GM13976 (cell line): ENCODE measurements at regions not wholly inside any gene's neighbourhood (a gene's known extent, or its start where the extent isn't known, plus 50 kb on each side); places are given as distances from the start of the nearest gene placed in this dataset.
"Not testable (repeated sequence)": the region's sequence is repeated elsewhere in the genome, so short reads cannot be mapped to it uniquely, and the experiment has no call there.

Experiments used
- DNase-seq: peaks from one replicate; pipeline ENCODE4 v3.0.0; 2012; ENCODE audit warnings: low spot score
- in situ Hi-C: fragments of 300-500 bp; cut with MboI; formaldehyde crosslinking; loops from one replicate; pipeline ENCODE4 v1.12.0; 2022; ENCODE audit warnings: low sequenced_read_pairs, mixed read lengths, inconsistent platforms; ENCODE audit not compliant: unreplicated experiment
- TF ChIP-seq, protein P1 (sequence below): IDR thresholded peaks from 2 replicates; pipeline ENCODE4 v1.5.1; 2012; ENCODE audit warnings: borderline replicate concordance, mild to moderate bottlenecking; ENCODE audit not compliant: insufficient read depth; ENCODE audit errors: extremely low read depth, missing control alignments, control extremely low read depth

DNA sequence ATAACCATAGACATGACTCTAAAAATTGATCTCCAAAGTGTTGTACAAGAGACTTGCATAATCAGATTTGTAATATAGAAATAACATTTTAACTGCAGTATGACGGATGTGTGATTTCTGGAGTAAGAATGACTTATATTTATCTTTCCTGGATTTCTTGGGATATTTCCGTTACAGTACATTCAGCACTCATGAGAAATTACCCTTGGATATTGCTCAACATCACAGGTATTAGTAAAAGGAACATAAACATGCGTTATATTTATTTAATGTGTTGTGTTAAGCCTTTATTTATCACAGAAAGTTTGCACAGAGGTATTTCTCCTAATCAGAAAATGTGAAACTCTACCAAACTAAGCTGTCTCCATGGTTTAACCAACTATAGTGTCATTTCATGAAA lies 1823.9 kb upstream of the C9orf72 start:
- in situ Hi-C loops = no loop called here
- TF ChIP-seq, protein P1, sequence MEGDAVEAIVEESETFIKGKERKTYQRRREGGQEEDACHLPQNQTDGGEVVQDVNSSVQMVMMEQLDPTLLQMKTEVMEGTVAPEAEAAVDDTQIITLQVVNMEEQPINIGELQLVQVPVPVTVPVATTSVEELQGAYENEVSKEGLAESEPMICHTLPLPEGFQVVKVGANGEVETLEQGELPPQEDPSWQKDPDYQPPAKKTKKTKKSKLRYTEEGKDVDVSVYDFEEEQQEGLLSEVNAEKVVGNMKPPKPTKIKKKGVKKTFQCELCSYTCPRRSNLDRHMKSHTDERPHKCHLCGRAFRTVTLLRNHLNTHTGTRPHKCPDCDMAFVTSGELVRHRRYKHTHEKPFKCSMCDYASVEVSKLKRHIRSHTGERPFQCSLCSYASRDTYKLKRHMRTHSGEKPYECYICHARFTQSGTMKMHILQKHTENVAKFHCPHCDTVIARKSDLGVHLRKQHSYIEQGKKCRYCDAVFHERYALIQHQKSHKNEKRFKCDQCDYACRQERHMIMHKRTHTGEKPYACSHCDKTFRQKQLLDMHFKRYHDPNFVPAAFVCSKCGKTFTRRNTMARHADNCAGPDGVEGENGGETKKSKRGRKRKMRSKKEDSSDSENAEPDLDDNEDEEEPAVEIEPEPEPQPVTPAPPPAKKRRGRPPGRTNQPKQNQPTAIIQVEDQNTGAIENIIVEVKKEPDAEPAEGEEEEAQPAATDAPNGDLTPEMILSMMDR = no peak
- no peak for DNase-seq

- no peak for DNase-seq
- in situ Hi-C loops = no loop called here
- TF ChIP-seq, protein P1 = no peak
These were observed 1842.9 kb upstream of the C9orf72 start for GRCh38 chr9:29416204-29416603.

GRCh38 chr9:29422438-29422837 lies 1849.2 kb upstream of the C9orf72 start:
- TF ChIP-seq, protein P1 = no peak
- no peak for DNase-seq
- in situ Hi-C loops = no loop called here

DNA sequence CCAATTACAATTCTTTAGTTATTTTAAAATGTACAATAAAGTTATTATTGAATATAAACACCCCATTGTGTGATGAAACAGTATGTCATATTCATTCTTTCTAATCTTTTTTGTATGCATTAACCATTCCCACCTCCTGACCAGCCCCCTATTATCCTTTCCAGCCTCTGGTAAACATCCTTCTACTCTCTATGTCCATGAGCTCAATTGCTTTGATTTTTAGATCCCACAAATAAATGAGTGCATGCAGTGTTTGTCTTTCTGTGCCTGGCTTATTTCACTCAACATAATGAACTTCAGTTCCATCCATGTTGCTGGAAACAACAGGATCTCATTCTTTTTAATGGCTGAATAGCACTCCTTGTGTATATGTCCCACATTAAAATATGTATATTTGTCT lies 1858.9 kb upstream of the C9orf72 start:
- in situ Hi-C loops = no loop called here
- TF ChIP-seq, protein P1 = no peak
- no peak for DNase-seq

DNA sequence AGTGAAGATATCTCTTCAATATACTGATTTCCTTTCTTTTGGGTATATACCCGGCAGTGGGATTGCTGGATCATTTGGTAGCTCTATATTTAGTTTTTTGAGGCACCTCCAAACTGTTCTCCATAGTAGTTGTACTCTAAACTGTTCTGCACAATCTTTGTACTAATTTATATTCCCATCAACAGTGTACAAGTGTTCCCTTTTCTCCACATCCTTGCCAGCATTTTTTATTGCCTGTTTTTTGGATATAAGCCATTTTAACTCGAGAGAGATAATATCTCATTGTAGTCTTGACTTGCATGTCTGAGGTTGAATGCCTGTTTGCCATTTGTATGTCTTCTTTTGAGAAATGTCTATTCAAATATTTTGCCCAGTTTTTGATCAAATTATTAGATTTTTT lies 1859.4 kb upstream of the C9orf72 start:
- DNase-seq, in situ Hi-C loops: not testable (repeated sequence)

DNA sequence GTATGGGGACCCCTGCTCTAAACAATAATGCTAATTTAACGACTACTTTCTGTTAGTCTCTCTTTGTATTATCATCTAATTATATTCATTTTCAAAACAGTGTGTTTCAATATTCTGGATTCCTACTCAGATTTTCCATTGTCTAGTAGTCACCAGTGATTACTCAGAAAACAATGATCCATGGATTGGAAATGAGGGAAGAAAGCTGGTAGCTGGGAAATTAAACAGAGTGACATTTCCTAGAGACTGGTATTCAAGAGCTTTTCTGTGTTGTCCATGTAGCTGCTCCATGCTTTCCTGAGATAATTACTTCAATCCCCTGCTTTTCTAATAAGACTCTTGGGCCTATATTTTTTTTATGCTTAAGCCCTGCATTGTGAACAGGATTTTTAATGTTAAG lies 1862.1 kb upstream of the C9orf72 start:
- in situ Hi-C loops = no loop called here
- no peak for DNase-seq

GRCh38 chr9:29437526-29437925 lies 1864.2 kb upstream of the C9orf72 start:
- no peak for DNase-seq
- TF ChIP-seq, protein P1 = no peak
- in situ Hi-C loops = no loop called here

More for the DNA sequence above, 1862.1 kb upstream of the C9orf72 start:
- TF ChIP-seq, protein P1 = no peak
